IMR-90 (cell line): ENCODE measurements at regions not wholly inside any gene's neighbourhood (a gene's known extent, or its start where the extent isn't known, plus 50 kb on each side); places are given as distances from the start of the nearest gene placed in this dataset.

Experiments used
- ATAC-seq: fragments of 200-7000 bp; cut with Tn5 transposase; 2 replicates; pipeline ENCODE4 v1.9.1; 2020; ENCODE audit warnings: low read depth, mild to moderate bottlenecking, moderate library complexity
- BruUV-seq: library from RNA; stranded (reverse); fragments of 400-500 nt; replicated peaks from 2 replicates; lab custom pipeline; 2021; lab: Mats Ljungman, UMichigan
- CTCF ChIA-PET: fragments of 300-600 bp; formaldehyde crosslinking; extraction: SDS; loops from one replicate; lab custom pipeline; 2021; ENCODE audit warnings: antibody characterized with exemption; lab: Yijun Ruan, JAX
- POLR2A ChIA-PET: fragments of 300-600 bp; sonication (Branson Sonifier 250); formaldehyde crosslinking; loops from one replicate; lab custom pipeline; 2022; ENCODE audit warnings: antibody characterized with exemption; ENCODE audit not compliant: unreplicated experiment; lab: Charles Lee
- DNase-seq: peaks from one replicate; pipeline ENCODE4 v3.0.0; 2013
- H2AFZ ChIP-seq: replicated peaks from 2 replicates; pipeline ENCODE3; 2013; ENCODE audit warnings: low read length, mild to moderate bottlenecking; ENCODE audit not compliant: poor library complexity
- H2AK5ac ChIP-seq: 2 replicates; pipeline ENCODE4 v1.6.1; 2013; ENCODE audit warnings: low read depth, low read length, inconsistent platforms
- H2AK9ac ChIP-seq: replicated peaks from 2 replicates; pipeline ENCODE3; 2013; ENCODE audit warnings: mild to moderate bottlenecking, low read depth, low read length, moderate library complexity; ENCODE audit not compliant: poor library complexity
- H2BK120ac ChIP-seq: 2 replicates; pipeline ENCODE4 v1.6.1; 2013; ENCODE audit warnings: low read depth, low read length, inconsistent platforms
- H2BK15ac ChIP-seq: 3 replicates; pipeline ENCODE4 v1.6.1; 2013; ENCODE audit warnings: low read depth, low read length, inconsistent platforms
- H2BK20ac ChIP-seq: 2 replicates; pipeline ENCODE4 v1.6.1; 2013; ENCODE audit warnings: low read depth, mild to moderate bottlenecking, inconsistent platforms, low read length, moderate library complexity
- H2BK5ac ChIP-seq: 2 replicates; pipeline ENCODE4 v1.6.1; 2013; ENCODE audit warnings: mild to moderate bottlenecking, low read depth, low read length, inconsistent platforms; ENCODE audit not compliant: poor library complexity, severe bottlenecking
- H3K14ac ChIP-seq: replicated peaks from 2 replicates; pipeline ENCODE4 v1.6.1; 2013; ENCODE audit warnings: low read depth, low read length, inconsistent platforms
- H3K18ac ChIP-seq: 2 replicates; pipeline ENCODE4 v1.6.1; 2013; ENCODE audit warnings: low read depth, low read length, control low read depth
- H3K23ac ChIP-seq: 2 replicates; pipeline ENCODE4 v1.6.1; 2013; ENCODE audit warnings: low read depth, low read length, inconsistent platforms
- H3K27ac ChIP-seq: 2 replicates; pipeline ENCODE4 v1.5.1; 2013; ENCODE audit warnings: mild to moderate bottlenecking, control low read depth, low read length; ENCODE audit not compliant: insufficient read depth
- H3K27me3 ChIP-seq: 2 replicates; pipeline ENCODE4 v1.6.1; 2013; ENCODE audit warnings: low read length; ENCODE audit not compliant: control insufficient read depth, insufficient read depth
- H3K36me3 ChIP-seq: 2 replicates; pipeline ENCODE4 v1.6.1; 2013; ENCODE audit warnings: low read length, mixed read lengths; ENCODE audit not compliant: control insufficient read depth, insufficient read depth
- H3K4ac ChIP-seq: 2 replicates; pipeline ENCODE4 v1.6.1; 2013; ENCODE audit warnings: low read depth, low read length, inconsistent platforms
- H3K4me1 ChIP-seq: 2 replicates; pipeline ENCODE4 v1.6.1; 2013; ENCODE audit warnings: low read length, mixed read lengths; ENCODE audit not compliant: control insufficient read depth, insufficient read depth
- H3K4me2 ChIP-seq: 2 replicates; pipeline ENCODE4 v1.6.1; 2013; ENCODE audit warnings: low read depth, mild to moderate bottlenecking, control low read depth, low read length, moderate library complexity
- H3K4me3 ChIP-seq: 2 replicates; pipeline ENCODE4 v1.5.1; 2013; ENCODE audit warnings: low read depth, mild to moderate bottlenecking, control low read depth, low read length, moderate library complexity; ENCODE audit not compliant: insufficient read depth
- H3K56ac ChIP-seq: 2 replicates; pipeline ENCODE4 v1.6.1; 2013; ENCODE audit warnings: low read length, inconsistent platforms; ENCODE audit not compliant: insufficient read depth; ENCODE audit errors: extremely low read depth
- H3K79me1 ChIP-seq, 2 experiments: 2 replicates each; pipeline ENCODE4 v1.6.1; 2013; ENCODE audit warnings: low read length in 2 of 2, inconsistent platforms in 1 of 2, low read depth in 1 of 2
- H3K9ac ChIP-seq: 2 replicates; pipeline ENCODE4 v1.6.1; 2013; ENCODE audit warnings: low read depth, low read length, control low read depth
- H3K9me1 ChIP-seq: 2 replicates; pipeline ENCODE4 v1.6.1; 2013; ENCODE audit warnings: low read length, inconsistent platforms; ENCODE audit not compliant: insufficient read depth
- H3K9me3 ChIP-seq: 2 replicates; pipeline ENCODE4 v1.6.1; 2013; ENCODE audit warnings: low read length; ENCODE audit not compliant: control insufficient read depth, insufficient read depth
- H4K20me1 ChIP-seq: 2 replicates; pipeline ENCODE4 v1.6.1; 2013; ENCODE audit warnings: low read length, inconsistent platforms; ENCODE audit not compliant: insufficient read depth
- H4K5ac ChIP-seq: 2 replicates; pipeline ENCODE4 v1.6.1; 2013; ENCODE audit warnings: mild to moderate bottlenecking, low read depth, low read length, control low read depth
- H4K8ac ChIP-seq, 2 experiments: 2 replicates each; pipeline ENCODE4 v1.6.1; 2013; ENCODE audit warnings: low read depth in 2 of 2, low read length in 2 of 2, control low read depth in 1 of 2, inconsistent platforms in 1 of 2
- H4K91ac ChIP-seq: 2 replicates; pipeline ENCODE4 v1.6.1; 2013; ENCODE audit warnings: low read depth, low read length, inconsistent platforms; ENCODE audit not compliant: insufficient read depth
- BHLHE40 ChIP-seq: fragments of 150-350 bp; IDR thresholded peaks from 2 replicates; pipeline ENCODE4 v1.6.1; 2016; ENCODE audit warnings: mild to moderate bottlenecking, low read depth, low read length
- CEBPB ChIP-seq: IDR thresholded peaks from 2 replicates; pipeline ENCODE4 v1.6.1; 2012; ENCODE audit warnings: low read depth, low read length, improper control_type of control experiment
- CHD1 ChIP-seq: IDR thresholded peaks from 2 replicates; pipeline ENCODE4 v1.6.1; 2012; ENCODE audit warnings: low read depth, low read length, improper control_type of control experiment
- ELK1 ChIP-seq: fragments of 150-350 bp; IDR thresholded peaks from 2 replicates; pipeline ENCODE4 v1.6.1; 2016; ENCODE audit warnings: low read depth, mild to moderate bottlenecking, low read length, moderate library complexity, borderline replicate concordance
- FOS ChIP-seq: fragments of 150-350 bp; IDR thresholded peaks from 2 replicates; pipeline ENCODE4 v1.6.1; 2016; ENCODE audit warnings: low read depth, low read length
- MAFK ChIP-seq: IDR thresholded peaks from 2 replicates; pipeline ENCODE4 v1.6.1; 2012; ENCODE audit warnings: low read depth, low read length, improper control_type of control experiment
- MAZ ChIP-seq: IDR thresholded peaks from 2 replicates; pipeline ENCODE4 v1.6.1; 2012; ENCODE audit warnings: low read depth, mild to moderate bottlenecking, low read length, improper control_type of control experiment, moderate library complexity, borderline replicate concordance
- MXI1 ChIP-seq: IDR thresholded peaks from 2 replicates; pipeline ENCODE4 v1.6.1; 2012; ENCODE audit warnings: low read depth, mild to moderate bottlenecking, low read length, moderate library complexity, borderline replicate concordance
- NFE2L2 ChIP-seq: fragments of 150-350 bp; IDR thresholded peaks from 2 replicates; pipeline ENCODE4 v1.6.1; 2016; ENCODE audit warnings: low read depth, mild to moderate bottlenecking, low read length
- POLR2A ChIP-seq: IDR thresholded peaks from 2 replicates; pipeline ENCODE4 v1.6.1; 2012; ENCODE audit warnings: mild to moderate bottlenecking, low read depth, low read length
- RAD21 ChIP-seq: IDR thresholded peaks from 2 replicates; pipeline ENCODE4 v1.6.1; 2012; ENCODE audit warnings: low read length, improper control_type of control experiment
- RCOR1 ChIP-seq: IDR thresholded peaks from 2 replicates; pipeline ENCODE4 v1.6.1; 2012; ENCODE audit warnings: mild to moderate bottlenecking, low read length, improper control_type of control experiment; ENCODE audit not compliant: insufficient replicate concordance
- RFX5 ChIP-seq: IDR thresholded peaks from 2 replicates; pipeline ENCODE4 v1.8.0; 2012; ENCODE audit warnings: low read depth, mild to moderate bottlenecking, low read length, moderate library complexity
- SMC3 ChIP-seq: fragments of 150-350 bp; IDR thresholded peaks from 2 replicates; pipeline ENCODE4 v1.6.1; 2016; ENCODE audit warnings: low read depth, mild to moderate bottlenecking, antibody characterized with exemption, low read length, moderate library complexity
- USF2 ChIP-seq: fragments of 150-350 bp; IDR thresholded peaks from 2 replicates; pipeline ENCODE4 v1.6.1; 2017; ENCODE audit warnings: mild to moderate bottlenecking, antibody characterized with exemption, low read length, low read depth
- WGBS, 2 experiments: methylation state at CpG; one replicate each; pipeline versions ENCODE4 v1.1.5 to v1.1.7; 2013; ENCODE audit warnings: missing lambda C conversion rate in 2 of 2; ENCODE audit not compliant: insufficient read length in 1 of 2; ENCODE audit errors: extremely low coverage in 2 of 2; 5-methylcytosine and 5-hydroxymethylcytosine counted together
- dilution Hi-C: fragments of 300-500 bp; cut with HindIII; formaldehyde crosslinking; loops from one replicate; pipeline ENCODE4 v1.14.3; 2018; ENCODE audit warnings: low sequenced_read_pairs; ENCODE audit not compliant: unreplicated experiment
- in situ Hi-C: fragments of 300-500 bp; cut with MboI; formaldehyde crosslinking; loops from 3 replicates; pipeline ENCODE4 v1.14.3; 2019; ENCODE audit warnings: low sequenced_read_pairs, inconsistent platforms, mixed read lengths
- intact Hi-C: fragments of 100-400 bp; cut with micrococcal nuclease; formaldehyde crosslinking; loops from 2 replicates; pipeline ENCODE4 v1.10.0; 2022
- TF ChIP-seq, protein P1 (sequence below): conservative IDR thresholded peaks from 2 replicates; pipeline ENCODE4 v1.5.1; 2012; ENCODE audit warnings: mild to moderate bottlenecking, low read depth, low read length, improper control_type of control experiment

GRCh38 chr12:94032368-94032767, 116.0 kb upstream of the PLXNC1 start:
- CTCF ChIA-PET, result no interaction called here
- no peak overlapping the region for H2BK15ac ChIP-seq
- H3K27ac ChIP-seq, result no peak overlapping the region
- H3K14ac ChIP-seq, result no peak overlapping the region
- H3K9me1 ChIP-seq, result no peaks in the 10 kb centered on the region
- intact Hi-C loops (no loop called here), in situ Hi-C loops (no loop called here), dilution Hi-C loops (no loop called here)
- H2AK9ac ChIP-seq, result no peak overlapping the region
- H3K23ac ChIP-seq, result no peak overlapping the region
- BruUV-seq, result no TSS peak
- H3K9me3 ChIP-seq, result peaks cover 3% of the 10 kb centered on the region; the same call in 1 of the 2 replicates
- no peak overlapping the region for H3K4me2 ChIP-seq
- no peak overlapping the region for H3K18ac ChIP-seq
- H2BK120ac ChIP-seq, result no peak overlapping the region
- no peak overlapping the region for H4K91ac ChIP-seq
- WGBS, 2 experiments, result 33% methylated on average over 1 of the region's 2 CpGs; no CpG with 5 or more reads in 1 of the 2 experiments
- no peak overlapping the region for H2BK5ac ChIP-seq
- ATAC-seq, result no peak
- no peak overlapping the region for H3K4ac ChIP-seq
- H4K20me1 ChIP-seq, result no peaks in the 10 kb centered on the region
- no peak overlapping the region for H4K8ac ChIP-seq
- no peak overlapping the region for H4K5ac ChIP-seq
- H3K9ac ChIP-seq, result no peak overlapping the region
- H3K79me1 ChIP-seq, result no peaks in the 10 kb centered on the region
- no peak overlapping the region for H3K56ac ChIP-seq
- H3K4me1 ChIP-seq, result no peaks in the 10 kb centered on the region
- TF ChIP-seq MXI1 (no peak), POLR2A (no peak), BHLHE40 (no peak), USF2 (no peak), RAD21 (no peak), SMC3 (no peak), RCOR1 (no peak), MAZ (no peak), CHD1 (no peak), NFE2L2 (no peak), RFX5 (no peak), CEBPB (no peak), ELK1 (no peak), FOS (no peak), MAFK (no peak)
- TF ChIP-seq, protein P1, sequence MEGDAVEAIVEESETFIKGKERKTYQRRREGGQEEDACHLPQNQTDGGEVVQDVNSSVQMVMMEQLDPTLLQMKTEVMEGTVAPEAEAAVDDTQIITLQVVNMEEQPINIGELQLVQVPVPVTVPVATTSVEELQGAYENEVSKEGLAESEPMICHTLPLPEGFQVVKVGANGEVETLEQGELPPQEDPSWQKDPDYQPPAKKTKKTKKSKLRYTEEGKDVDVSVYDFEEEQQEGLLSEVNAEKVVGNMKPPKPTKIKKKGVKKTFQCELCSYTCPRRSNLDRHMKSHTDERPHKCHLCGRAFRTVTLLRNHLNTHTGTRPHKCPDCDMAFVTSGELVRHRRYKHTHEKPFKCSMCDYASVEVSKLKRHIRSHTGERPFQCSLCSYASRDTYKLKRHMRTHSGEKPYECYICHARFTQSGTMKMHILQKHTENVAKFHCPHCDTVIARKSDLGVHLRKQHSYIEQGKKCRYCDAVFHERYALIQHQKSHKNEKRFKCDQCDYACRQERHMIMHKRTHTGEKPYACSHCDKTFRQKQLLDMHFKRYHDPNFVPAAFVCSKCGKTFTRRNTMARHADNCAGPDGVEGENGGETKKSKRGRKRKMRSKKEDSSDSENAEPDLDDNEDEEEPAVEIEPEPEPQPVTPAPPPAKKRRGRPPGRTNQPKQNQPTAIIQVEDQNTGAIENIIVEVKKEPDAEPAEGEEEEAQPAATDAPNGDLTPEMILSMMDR, result no peak
- no peak overlapping the region for H3K4me3 ChIP-seq
- no peak overlapping the region for H2BK20ac ChIP-seq
- POLR2A ChIA-PET, result no interaction called here
- H2AFZ ChIP-seq, result no peak overlapping the region
- no peak overlapping the region for H2AK5ac ChIP-seq
- no peaks in the 10 kb centered on the region for H3K36me3 ChIP-seq
- no peak for DNase-seq
- peaks cover 3% of the 10 kb centered on the region for H3K27me3 ChIP-seq
